ENCODE measurements at regions not wholly inside any gene's neighbourhood (a gene's known extent, or its start where the extent isn't known, plus 50 kb on each side); places are given as distances from the start of the nearest gene placed in this dataset.

DNA sequence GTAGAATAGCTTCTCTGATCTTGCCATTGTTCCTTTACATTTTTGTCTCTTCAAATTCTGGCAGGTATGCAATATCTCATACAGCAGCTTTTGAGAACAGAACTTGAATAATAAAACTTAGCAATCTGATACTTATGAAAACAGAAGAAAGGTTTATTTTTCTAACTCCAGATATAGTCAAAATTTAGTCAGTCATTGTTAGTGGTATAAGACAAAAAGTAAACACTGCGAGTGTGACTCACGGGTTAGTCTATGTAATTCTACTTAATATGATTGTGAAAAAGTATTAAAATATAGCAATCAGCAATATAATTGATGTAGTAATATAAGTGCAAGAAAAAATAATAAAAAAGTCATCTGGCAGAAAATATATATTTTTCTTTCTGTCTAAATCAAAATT lies 910.4 kb downstream of the DNAH5 start:
- DNase-seq = no peak
- Mint-ChIP-seq H3K4me3 (no peak overlapping the region), H3K36me3 (ENCODE audit: insufficient read depth in 1 of 3, low read depth in 3 of 3) (no peaks in the 10 kb centered on the region), H3K4me1 (no peaks in the 10 kb centered on the region), H3K27ac (no peak overlapping the region), H3K9me3 (no peaks in the 10 kb centered on the region; a peak in 1 of 5 replicates), H3K27me3 (ENCODE audit: low read depth) (no peaks in the 10 kb centered on the region)
- Histone ChIP-seq H3K23me2 (ENCODE audit: insufficient read length, low read depth, low read length, poor library complexity, severe bottlenecking) (no peaks in the 10 kb centered on the region), H4K5ac (ENCODE audit: insufficient read length, low read depth, low read length) (no peak overlapping the region), H3K79me1 (ENCODE audit: insufficient read depth, low read depth, low read length, poor library complexity, severe bottlenecking) (no peaks in the 10 kb centered on the region), H3K4me1 (ENCODE audit: insufficient read depth, low read length) (no peaks in the 10 kb centered on the region), H3K4me2 (ENCODE audit: insufficient read depth, insufficient read length, low read length) (no peak overlapping the region), H3K27ac (ENCODE audit: insufficient read length, low read depth, low read length) (no peak overlapping the region), H4K8ac (replicated peaks; ENCODE audit: insufficient read length, low read depth, low read length) (no peak overlapping the region), H2BK120ac (ENCODE audit: low read depth, low read length, poor library complexity, severe bottlenecking) (no peak overlapping the region), H2AFZ (ENCODE audit: low read length) (no peak overlapping the region), H2BK20ac (ENCODE audit: low read depth, low read length, poor library complexity, severe bottlenecking) (no peak overlapping the region), H3K9me3 (ENCODE audit: control insufficient read depth, low read depth, low read length) (no peaks in the 10 kb centered on the region), H3K56ac (ENCODE audit: insufficient read length, low read depth, low read length) (no peak overlapping the region), H2AK5ac (ENCODE audit: insufficient read length, low read length) (no peak overlapping the region), H3K4ac (ENCODE audit: low read depth, low read length) (no peak overlapping the region), H2BK12ac (ENCODE audit: insufficient read length, low read depth, low read length) (no peak overlapping the region), H2BK15ac (ENCODE audit: low read depth, low read length) (no peak overlapping the region), H3K18ac (ENCODE audit: insufficient read length, low read depth, low read length) (no peak overlapping the region), H3K14ac (ENCODE audit: insufficient read depth, low read length) (no peak overlapping the region), H3K23ac (ENCODE audit: insufficient read length, low read depth, low read length) (no peak overlapping the region), H3T11ph (ENCODE audit: low read length) (no peak overlapping the region), H3K27me3 (ENCODE audit: insufficient read depth, low read length) (no peaks in the 10 kb centered on the region), H3K79me2 (ENCODE audit: insufficient read depth, low read length) (no peaks in the 10 kb centered on the region), H4K91ac (ENCODE audit: insufficient read length, low read depth, low read length) (no peak overlapping the region), H2BK5ac (ENCODE audit: insufficient read length, low read length) (no peak overlapping the region), H4K20me1 (ENCODE audit: control insufficient read depth, insufficient read depth, insufficient read length) (no peaks in the 10 kb centered on the region), H3K9ac (ENCODE audit: extremely low read depth, insufficient read length, low read length) (no peak overlapping the region)
- TF ChIP-seq, protein P1, sequence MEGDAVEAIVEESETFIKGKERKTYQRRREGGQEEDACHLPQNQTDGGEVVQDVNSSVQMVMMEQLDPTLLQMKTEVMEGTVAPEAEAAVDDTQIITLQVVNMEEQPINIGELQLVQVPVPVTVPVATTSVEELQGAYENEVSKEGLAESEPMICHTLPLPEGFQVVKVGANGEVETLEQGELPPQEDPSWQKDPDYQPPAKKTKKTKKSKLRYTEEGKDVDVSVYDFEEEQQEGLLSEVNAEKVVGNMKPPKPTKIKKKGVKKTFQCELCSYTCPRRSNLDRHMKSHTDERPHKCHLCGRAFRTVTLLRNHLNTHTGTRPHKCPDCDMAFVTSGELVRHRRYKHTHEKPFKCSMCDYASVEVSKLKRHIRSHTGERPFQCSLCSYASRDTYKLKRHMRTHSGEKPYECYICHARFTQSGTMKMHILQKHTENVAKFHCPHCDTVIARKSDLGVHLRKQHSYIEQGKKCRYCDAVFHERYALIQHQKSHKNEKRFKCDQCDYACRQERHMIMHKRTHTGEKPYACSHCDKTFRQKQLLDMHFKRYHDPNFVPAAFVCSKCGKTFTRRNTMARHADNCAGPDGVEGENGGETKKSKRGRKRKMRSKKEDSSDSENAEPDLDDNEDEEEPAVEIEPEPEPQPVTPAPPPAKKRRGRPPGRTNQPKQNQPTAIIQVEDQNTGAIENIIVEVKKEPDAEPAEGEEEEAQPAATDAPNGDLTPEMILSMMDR (conservative IDR thresholded peaks at IDR 0.05) = no peak
- no CpG with 5 or more reads among the region's 2 CpGs for WGBS (ENCODE audit: extremely low coverage, insufficient read length, low lambda C conversion rate)
